ENCODE measurements at regions not wholly inside any gene's neighbourhood (a gene's known extent, or its start where the extent isn't known, plus 50 kb on each side); places are given as distances from the start of the nearest gene placed in this dataset.

- CTCF ChIA-PET (ENCODE audit: partially characterized antibody): interaction anchor here (0.9 to 5.9 kb wide), 3 partner anchors 11 to 26 kb away, joined by 3 to 34 read pairs (median 3); no protein-coding TSS in a partner anchor
- POLR2A ChIA-PET (ENCODE audit: partially characterized antibody): no interaction called here
- TF ChIP-seq NANOG (IDR thresholded peaks at IDR 0.05; ENCODE audit: insufficient read depth, low read depth, low read length, poor library complexity, severe bottlenecking) (no peak), PHF8 (conservative IDR thresholded peaks at IDR 0.05; ENCODE audit: low read depth, low read length) (no peak), ASH2L (IDR thresholded peaks at IDR 0.05; ENCODE audit: low read length) (no peak), KDM4A (IDR thresholded peaks at IDR 0.05; ENCODE audit: low read depth, low read length, severe bottlenecking) (no peak), SP1 (IDR thresholded peaks at IDR 0.05; ENCODE audit: low read depth, low read length) (no peak), JUND (IDR thresholded peaks at IDR 0.05; ENCODE audit: low read length) (no peak), BRCA1 (IDR thresholded peaks at IDR 0.05; ENCODE audit: low read depth, low read length) (no peak), ATF2 (IDR thresholded peaks at IDR 0.05; ENCODE audit: low read length) (no peak), NRF1 (IDR thresholded peaks at IDR 0.05; ENCODE audit: low read depth, low read length) (no peak), HDAC2 (IDR thresholded peaks at IDR 0.05; ENCODE audit: borderline replicate concordance in 1 of 2, low read depth in 2 of 2, low read length in 2 of 2) (no peak), CHD2 (IDR thresholded peaks at IDR 0.05; ENCODE audit: low read length) (no peak), RBBP5 (IDR thresholded peaks at IDR 0.05; ENCODE audit: borderline replicate concordance, low read depth, low read length) (no peak), GABPA (IDR thresholded peaks at IDR 0.05; ENCODE audit: borderline replicate concordance, insufficient read depth, low read length) (no peak)
Observed at GRCh38 chr4:81903212-81903611, 431.5 kb upstream of the RASGEF1B start.

More at GRCh38 chr4:81903212-81903611, 431.5 kb upstream of the RASGEF1B start:
- no peak overlapping the region for H2BK20ac ChIP-seq (ENCODE audit: low read length)
- no peak overlapping the region for H3K4me2 ChIP-seq (ENCODE audit: insufficient read depth in 1 of 2, low read depth in 2 of 2, low read length in 2 of 2)
- no peak overlapping the region; the same call in 1 of the 2 replicates for H2AK5ac ChIP-seq (ENCODE audit: low read depth, low read length)
- H3K4ac ChIP-seq (replicated peaks; ENCODE audit: insufficient read length, low read depth, low read length): no peak overlapping the region
- H3K9ac ChIP-seq (replicated peaks in 1 of 4; ENCODE audit: extremely low read depth in 1 of 4, low read depth in 3 of 4, low read length in 3 of 4): no peak overlapping the region
- H3K79me2 ChIP-seq (ENCODE audit: control insufficient read depth in 1 of 2, insufficient read depth in 2 of 2, low read length in 2 of 2): no peaks in the 10 kb centered on the region
- H3K9me3 ChIP-seq (ENCODE audit: insufficient read depth in 2 of 2, low read depth in 1 of 2, low read length in 1 of 2): no peaks in the 10 kb centered on the region
- H4K91ac ChIP-seq (replicated peaks; ENCODE audit: insufficient read length, low read length): no peak overlapping the region
- DNase-seq (ENCODE audit: low read depth in 1 of 2, low spot score in 2 of 2) (no peak), FAIRE-seq (no peak)
- no peaks in the 10 kb centered on the region for H3K79me1 ChIP-seq (ENCODE audit: low read depth, low read length)
- H3K18ac ChIP-seq (ENCODE audit: extremely low read depth, low read length): no peak overlapping the region
- no peak overlapping the region for H3K23ac ChIP-seq (ENCODE audit: insufficient read length)
- H2BK5ac ChIP-seq (ENCODE audit: low read depth, low read length): no peak overlapping the region
- H3K56ac ChIP-seq (replicated peaks; ENCODE audit: insufficient read length, low read depth, low read length): no peak overlapping the region
- H2AFZ ChIP-seq (ENCODE audit: low read length): no peak overlapping the region
- no peaks in the 10 kb centered on the region for H3K23me2 ChIP-seq (ENCODE audit: low read depth, low read length)
- H2BK12ac ChIP-seq (ENCODE audit: low read depth, low read length): no peak overlapping the region
- no peak overlapping the region for H2BK120ac ChIP-seq (replicated peaks; ENCODE audit: low read depth, low read length)
- WGBS, 2 experiments (ENCODE audit: extremely low coverage in 1 of 2, insufficient coverage in 1 of 2, insufficient read length in 1 of 2, insufficient replicate concordance in 2 of 2, low coverage in 1 of 2, low lambda C conversion rate in 2 of 2, missing lambda C conversion rate in 1 of 2): 89% methylated on average over 2 of the region's 2 CpGs; no CpG with 5 or more reads in 1 of the 2 experiments
- no peak overlapping the region for H3K27ac ChIP-seq (ENCODE audit: low read depth, low read length)
- H3K14ac ChIP-seq (ENCODE audit: insufficient read length): no peak overlapping the region
- no peak overlapping the region for H3K4me3 ChIP-seq (ENCODE audit: extremely low read depth in 1 of 4, insufficient read depth in 2 of 4, low read depth in 3 of 4, low read length in 4 of 4)
- peaks cover 0 to 2% (median 0%) of the 10 kb centered on the region in 4 experiments; a peak in 1 of 7 replicates for H3K4me1 ChIP-seq (replicated peaks in 1 of 4; ENCODE audit: control insufficient read depth in 3 of 4, insufficient read depth in 4 of 4, low read length in 3 of 4)
- H4K20me1 ChIP-seq (replicated peaks in 1 of 2; ENCODE audit: control insufficient read depth in 1 of 2, insufficient read depth in 2 of 2, low read length in 2 of 2): no peaks in the 10 kb centered on the region
- H2BK15ac ChIP-seq (ENCODE audit: low read length): no peak overlapping the region
- no peak overlapping the region for H4K8ac ChIP-seq (ENCODE audit: extremely low read depth, insufficient read depth, low read length)
- no peak overlapping the region for H4K5ac ChIP-seq (ENCODE audit: insufficient read length, low read depth, low read length)
- no peaks in the 10 kb centered on the region for H3K27me3 ChIP-seq (replicated peaks in 1 of 4; ENCODE audit: control insufficient read depth in 3 of 4, extremely low read depth in 1 of 4, insufficient read depth in 3 of 4, low read length in 3 of 4)
- no peaks in the 10 kb centered on the region for H3K36me3 ChIP-seq (ENCODE audit: control insufficient read depth in 2 of 4, insufficient read depth in 4 of 4, low read length in 3 of 4)

Data from H1 (cell line).